Suppressor macrophage treated with lipopolysaccharide for 4 hours (primary cell): ENCODE measurements at regions not wholly inside any gene's neighbourhood (a gene's known extent, or its start where the extent isn't known, plus 50 kb on each side); places are given as distances from the start of the nearest gene placed in this dataset.
"Not testable (repeated sequence)": the region's sequence is repeated elsewhere in the genome, so short reads cannot be mapped to it uniquely, and the experiment has no call there.

Experiments
- DNase-seq: peaks from one replicate; pipeline ENCODE4 v3.0.0-alpha.2; 2020

DNA sequence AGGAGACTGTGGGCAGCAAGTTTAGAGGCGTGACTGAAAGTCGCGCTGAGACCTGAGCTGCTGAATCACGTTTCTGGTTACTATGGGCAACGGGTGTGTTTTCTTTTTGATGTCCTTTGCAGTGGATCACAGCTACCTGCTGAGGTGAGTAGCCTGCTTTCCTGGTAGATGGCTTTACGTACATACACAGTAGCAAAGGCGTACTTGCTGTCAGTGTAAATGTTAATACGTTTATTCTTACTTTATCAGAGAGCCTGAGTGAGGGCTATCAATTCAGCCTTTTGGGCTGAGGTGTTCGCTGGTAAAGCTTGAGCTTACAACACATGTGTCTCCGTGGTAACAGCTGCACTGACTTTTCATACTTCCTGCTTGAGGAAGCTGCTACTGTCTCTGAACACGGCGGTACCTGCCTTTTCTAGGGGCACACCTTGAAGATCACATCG, 165.1 kb upstream of the CCZ1B start:
- not testable (repeated sequence) for DNase-seq

DNA sequence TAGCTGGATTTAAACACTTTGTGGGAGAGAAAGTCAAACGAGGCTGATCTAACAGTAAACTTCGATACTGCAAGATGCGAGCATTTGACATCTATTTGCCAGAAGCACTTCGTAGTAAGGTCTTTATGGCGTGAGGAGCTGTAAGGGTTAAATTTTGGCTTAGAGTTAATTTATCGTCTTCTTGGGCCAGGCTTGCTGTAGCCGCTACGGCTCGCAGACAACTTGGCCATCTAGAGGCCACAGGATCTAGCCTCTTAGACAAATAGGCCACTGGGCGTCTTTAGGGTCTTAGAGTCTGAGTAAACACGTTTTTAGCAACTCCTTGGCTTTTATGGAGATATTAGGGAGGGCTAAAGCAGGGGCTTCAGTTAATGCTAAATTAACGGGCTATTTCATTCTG, 165.6 kb upstream of the CCZ1B start:
- DNase-seq, result not testable (repeated sequence)

- DNase-seq, result not testable (repeated sequence)
These were observed 166.1 kb upstream of the CCZ1B start for GRCh38 chr7:6992133-6992532.

GRCh38 chr7:6995026-6995425, 169.0 kb upstream of the CCZ1B start:
- not testable (repeated sequence) for DNase-seq

DNA sequence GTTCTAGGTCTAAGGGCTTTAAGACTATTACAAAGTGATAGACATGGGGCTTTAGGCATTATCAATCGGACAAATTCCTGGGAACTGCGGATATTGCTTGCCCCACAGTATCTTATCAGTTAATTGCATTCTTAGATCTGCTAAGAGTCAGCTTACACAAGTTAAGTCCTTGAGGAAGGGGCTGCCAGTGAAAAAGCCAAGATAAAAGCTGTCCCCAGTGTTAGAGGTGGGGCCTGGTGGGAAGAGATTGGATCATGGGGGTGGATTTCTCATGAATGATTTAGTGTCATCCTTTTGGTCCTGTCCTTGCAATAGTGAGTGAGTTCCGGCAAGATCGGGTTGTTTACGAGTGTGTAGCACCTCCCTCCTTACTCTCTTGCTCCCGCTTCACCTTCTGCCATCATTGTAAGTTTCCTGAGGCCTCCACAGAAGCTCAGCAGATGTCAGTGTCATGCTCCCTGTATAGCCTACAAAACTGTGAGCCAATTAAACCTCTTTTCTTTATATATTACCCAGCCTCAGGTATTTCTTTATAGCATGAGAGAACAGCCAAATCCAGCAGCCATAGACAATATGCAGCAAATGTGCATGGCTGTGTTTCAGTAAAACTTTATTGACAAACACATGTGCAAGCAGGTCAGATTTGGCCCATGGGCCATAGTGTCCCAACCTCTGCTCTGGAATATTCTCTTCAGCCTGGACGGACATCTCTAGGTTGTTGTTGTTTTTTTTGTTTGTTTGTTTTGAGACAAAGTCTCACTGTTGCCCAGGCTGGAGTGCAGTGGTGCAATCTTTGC, 169.6 kb upstream of the CCZ1B start:
- not testable (repeated sequence) for DNase-seq

DNA sequence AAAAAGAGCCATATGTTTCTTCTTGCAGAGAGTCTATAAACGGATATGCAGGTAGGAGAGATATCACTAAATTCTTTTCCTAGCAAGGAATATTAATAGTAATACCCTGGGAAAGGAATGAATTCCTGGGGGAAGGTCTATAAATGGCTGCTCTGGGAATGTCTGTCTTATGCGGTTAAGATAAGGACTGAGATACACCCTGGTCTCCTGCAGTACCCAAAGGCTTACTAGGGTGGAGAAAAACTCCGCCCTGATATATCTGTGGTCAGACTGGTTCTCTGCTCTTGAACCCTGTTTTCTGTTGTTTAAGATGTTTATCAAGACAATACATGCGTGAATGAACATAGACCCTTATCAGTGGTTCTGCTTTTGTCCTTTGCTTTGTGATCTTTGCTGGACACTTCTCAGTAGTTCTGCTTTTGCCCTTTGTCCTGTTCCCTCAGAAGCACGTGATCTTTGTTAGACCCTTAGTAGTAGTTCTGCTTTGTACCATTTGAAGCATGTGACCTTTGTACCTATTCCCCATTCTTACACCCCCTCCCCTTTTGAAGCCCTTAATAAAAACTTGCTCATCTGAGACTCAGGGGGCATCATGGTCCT, 173.1 kb upstream of the CCZ1B start:
- not testable (repeated sequence) for DNase-seq

DNA sequence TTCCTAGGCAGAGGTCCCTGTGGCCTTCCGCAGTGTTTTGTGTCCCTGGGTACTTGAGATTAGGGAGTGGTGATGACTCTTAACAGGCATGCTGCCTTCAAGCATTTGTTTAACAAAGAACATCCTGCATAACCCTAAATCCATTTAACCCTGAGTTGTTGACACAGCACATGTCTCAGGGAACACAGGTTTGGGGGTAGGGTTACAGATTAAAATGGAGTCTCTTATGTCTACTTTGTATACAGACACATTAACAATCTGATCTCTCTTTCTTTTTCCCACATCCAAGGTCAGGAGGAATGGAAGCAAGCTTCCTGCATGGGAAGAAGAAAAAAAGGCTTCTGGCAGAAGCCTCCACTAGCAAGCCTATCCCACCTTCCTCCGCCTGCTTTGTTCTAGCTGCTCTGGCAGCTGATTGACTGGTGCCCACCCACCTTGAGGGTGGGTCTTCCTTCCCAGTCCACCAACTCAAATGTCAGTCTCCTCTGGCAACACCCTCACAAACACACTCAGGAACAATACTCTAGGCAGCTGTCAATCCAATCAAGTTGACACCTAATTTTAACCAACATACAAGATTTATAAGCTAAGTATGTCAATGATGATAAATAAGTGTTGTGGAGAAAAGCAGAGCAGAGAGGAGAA, 176.5 kb upstream of the CCZ1B start:
- no peak for DNase-seq

GRCh38 chr7:7005303-7005702, 177.0 kb upstream of the C1GALT1 start:
- DNase-seq, result no peak

DNA sequence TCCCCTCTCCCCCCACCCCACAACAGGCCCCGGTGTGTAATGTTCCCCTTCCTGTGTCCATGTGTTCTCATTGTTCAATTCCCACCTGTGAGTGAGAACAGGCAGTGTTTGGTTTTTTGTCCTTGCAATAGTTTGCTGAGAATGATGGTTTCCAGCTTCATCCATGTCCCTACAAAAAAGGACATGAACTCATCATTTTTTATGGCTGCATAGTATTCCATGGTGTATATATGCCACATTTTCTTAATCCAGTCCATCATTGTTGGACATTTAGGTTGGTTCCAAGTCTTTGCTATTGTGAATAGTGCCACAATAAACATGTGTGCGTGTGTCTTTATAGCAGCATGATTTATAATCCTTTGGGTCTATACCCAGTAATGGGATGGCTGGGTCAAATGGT, 176.4 kb upstream of the C1GALT1 start:
- DNase-seq, result not testable (repeated sequence)

DNA sequence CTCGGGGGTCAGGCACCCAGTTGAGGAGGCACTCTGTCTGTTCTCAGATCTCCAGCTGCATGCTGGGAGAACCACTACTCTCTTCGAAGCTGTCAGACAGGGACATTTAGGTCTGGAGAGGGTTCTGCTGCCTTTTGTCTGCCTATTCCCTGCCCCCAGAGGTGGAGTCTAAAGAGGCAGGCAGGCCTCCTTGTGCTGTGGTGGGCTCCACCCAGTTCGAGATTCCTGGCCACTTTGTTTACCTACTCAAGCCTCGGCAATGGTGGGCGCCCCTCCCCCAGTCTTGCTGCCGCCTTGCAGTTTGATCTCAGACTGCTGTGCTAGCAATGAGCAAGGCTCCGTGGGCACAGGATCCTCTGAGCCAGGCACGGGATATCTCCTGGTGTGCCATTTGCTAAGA, 171.1 kb upstream of the C1GALT1 start:
- not testable (repeated sequence) for DNase-seq

GRCh38 chr7:7011751-7012150, 170.6 kb upstream of the C1GALT1 start:
- DNase-seq, result not testable (repeated sequence)

DNA sequence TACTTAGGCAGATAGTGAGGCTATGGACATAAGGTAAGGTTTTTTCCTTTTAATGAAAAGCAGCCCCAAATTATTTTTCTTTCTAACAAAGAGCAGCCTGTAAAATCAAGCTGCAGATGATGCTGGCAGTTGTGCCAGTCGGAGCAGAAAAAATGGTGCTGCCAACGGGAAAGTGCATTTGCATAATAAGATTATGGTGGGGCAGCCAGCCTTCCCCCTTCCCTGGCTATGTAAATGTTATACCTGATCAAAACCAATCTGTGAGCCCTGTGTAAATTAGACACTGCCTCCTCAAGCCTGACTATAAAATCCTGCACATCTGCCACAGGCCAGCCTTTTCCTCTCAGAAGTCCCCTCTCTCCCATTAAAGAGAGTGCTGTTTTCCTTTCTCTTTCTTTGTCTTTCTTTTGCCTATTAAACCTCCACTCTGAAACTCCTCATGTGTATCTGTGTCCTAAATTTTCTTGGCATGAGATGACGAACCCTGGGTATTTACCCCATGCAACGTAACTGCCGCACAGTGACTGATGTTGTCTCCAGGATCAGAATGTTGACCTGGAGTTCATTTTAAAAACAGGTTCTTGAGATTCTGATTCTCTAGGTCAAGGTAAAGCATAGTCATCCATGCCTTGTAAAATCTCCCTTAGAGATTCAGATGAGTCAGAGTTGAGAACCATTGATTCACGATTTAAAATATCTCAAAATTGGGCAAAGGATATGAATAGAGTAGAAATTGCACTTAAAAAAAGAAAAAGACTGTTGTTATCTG, 167.3 kb upstream of the C1GALT1 start:
- no peak for DNase-seq

DNA sequence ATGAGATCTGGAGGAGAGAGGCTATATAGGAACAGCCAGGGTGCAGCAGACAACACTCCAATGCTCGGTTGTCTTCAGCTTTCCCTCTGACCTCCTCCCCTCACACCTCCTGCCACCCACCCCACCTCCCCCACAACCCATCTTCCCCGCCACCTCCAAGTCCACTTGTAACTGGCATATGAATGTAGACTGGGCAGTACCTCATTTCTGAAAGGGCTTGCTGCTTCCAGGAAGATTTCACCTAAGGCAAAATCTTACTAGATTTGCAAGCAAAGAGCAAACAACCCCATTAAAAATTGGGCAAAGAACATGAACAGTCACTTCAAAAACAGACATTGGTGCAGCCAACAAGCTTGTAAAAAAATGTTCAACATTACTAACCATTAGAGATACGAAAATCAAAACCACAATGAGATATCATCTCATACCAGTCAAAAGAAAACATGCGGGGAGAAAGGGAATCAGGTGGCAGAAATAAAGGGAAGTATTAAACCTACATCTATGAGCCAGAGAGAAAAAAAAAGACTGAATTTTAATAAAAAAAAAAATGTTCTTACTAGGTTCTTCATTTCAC, 164.6 kb upstream of the C1GALT1 start:
- DNase-seq, result no peak

- DNase-seq, result no peak
These were observed 164.1 kb upstream of the C1GALT1 start for GRCh38 chr7:7018290-7018689.

DNA sequence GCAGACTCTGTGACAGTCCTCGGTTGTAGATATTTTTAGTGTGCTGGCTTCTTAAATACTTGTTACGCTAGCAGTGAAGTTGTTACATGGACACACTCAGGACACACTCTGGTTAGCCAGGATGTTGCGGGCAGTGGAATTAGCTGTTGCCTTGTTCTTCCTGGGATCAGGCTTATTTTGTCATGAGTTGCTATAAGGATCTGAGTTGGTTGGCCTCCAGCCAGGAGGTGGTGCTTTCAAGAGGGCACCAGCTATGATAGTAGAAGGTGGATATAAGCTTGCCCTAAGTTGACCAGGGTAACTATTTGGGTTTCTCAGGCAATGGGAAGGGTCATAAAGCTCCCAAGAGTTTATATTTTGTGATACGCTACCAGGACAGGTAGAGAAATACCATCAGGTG, 150.1 kb upstream of the C1GALT1 start:
- no peak for DNase-seq

DNA sequence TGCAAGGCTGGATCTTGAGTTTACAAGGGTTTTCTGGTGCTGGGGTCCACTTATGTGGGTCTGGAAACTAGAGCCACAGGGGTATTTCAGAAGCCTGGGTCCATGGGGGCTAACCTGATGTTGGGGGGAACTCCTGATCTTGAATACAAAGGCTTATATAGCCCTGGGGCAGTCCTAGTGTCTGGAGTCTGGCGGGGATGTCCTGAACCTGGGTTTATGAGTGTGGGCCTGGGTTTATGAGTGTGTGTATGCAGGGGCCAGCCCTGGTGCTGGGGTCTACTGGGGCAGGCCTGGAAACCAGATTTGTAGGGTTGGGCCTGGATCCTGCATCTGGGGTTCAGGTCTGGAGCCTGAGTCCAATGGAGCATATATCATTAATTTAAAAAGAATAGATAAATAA, 146.5 kb upstream of the C1GALT1 start:
- DNase-seq, result no peak

GRCh38 chr7:7042286-7042893, 140.0 kb upstream of the C1GALT1 start:
- not testable (repeated sequence) for DNase-seq

- DNase-seq, result no peak
These were observed 137.5 kb upstream of the C1GALT1 start for GRCh38 chr7:7044806-7045205.

DNA sequence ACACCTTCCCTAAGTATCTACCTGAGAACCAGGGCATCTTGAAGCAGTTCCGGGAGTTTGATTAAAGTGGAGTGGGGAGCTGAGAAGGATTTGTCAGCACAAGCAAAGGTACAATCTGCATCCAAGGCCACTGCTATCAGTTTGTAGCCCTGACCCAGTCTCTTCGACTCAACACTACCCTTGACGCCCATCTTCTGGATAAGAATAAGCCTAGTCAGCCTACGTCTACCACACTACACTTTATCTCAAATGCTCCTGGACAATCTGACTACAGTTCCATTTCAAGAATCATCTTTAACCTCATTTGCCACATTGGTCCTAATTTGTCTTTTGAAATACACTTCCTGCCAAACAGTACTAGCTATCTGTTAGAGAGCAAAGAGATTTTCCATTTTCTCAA, 134.1 kb upstream of the C1GALT1 start:
- DNase-seq, result no peak

DNA sequence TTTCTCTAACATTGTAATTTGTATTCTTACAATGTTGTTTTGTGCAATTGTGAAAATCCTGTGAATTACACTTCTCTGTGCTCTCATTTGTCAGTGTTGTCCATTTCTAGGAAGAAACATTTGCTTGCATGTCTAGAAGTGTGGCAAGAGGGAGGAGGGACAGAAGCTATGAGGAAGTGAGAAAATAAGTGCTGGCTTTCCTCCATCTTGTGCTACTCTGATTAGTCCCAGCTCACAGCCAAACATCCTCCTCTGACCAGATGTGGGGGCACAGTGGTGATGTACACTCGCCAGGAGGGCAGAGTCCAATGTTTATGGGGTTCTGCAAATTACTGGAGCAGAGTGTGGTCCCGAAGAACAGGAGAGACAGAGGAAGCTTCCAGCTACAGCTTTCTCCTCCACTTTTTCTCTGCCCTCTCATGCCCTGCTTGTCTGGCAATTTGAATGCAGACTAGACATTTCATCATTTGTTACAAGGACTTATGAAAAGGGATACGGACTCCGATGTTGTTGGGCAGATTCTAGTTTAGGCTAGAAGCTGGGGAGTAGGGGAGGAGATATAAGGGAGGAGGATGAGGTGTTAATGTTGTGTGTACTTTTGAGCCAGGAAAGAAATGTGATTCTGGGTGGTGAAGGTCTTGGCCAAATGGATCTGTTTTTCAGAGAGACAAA, 131.0 kb upstream of the C1GALT1 start:
- peak; percentile 41 for DNase-seq

GRCh38 chr7:7054252-7054830, 128.0 kb upstream of the C1GALT1 start:
- DNase-seq, result no peak
